ENCODE measurements at regions not wholly inside any gene's neighbourhood (a gene's known extent, or its start where the extent isn't known, plus 50 kb on each side); places are given as distances from the start of the nearest gene placed in this dataset.

DNA sequence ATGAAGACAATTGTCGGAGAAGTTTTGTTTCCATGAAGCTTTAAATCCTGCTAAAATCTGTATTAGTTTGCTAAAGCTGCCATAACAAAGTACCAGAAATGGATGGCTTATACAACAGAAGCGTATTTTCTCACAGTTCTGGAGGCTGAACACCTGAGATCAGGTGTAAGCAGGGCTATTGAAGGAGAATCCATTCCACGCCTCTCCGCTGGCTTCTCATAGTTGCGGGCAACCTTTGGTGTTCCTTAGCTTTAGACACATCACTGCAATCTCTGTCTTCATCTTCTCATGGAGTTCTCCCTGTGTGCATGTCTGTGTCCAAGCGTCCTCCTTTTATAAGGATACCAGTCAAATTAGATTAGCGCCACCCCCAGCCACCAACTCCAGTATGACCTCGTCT lies 159.9 kb upstream of the CDYL start:
- TF ChIP-seq POLR2A (IDR thresholded peaks at IDR 0.05): no peak
- no peak for TF ChIP-seq POLR2AphosphoS5 (IDR thresholded peaks at IDR 0.05)

Data from sigmoid colon (tissue), 4 donors.